HG03469 (cell line): ENCODE measurements at regions not wholly inside any gene's neighbourhood (a gene's known extent, or its start where the extent isn't known, plus 50 kb on each side); places are given as distances from the start of the nearest gene placed in this dataset.

ENCODE experiments used
- ATAC-seq: cut with Tn5 transposase; IDR thresholded peaks from one replicate; pipeline ENCODE4 v1.9.1; 2021; ENCODE audit warnings: mild to moderate bottlenecking, moderate library complexity, moderate number of reproducible peaks; ENCODE audit not compliant: unreplicated experiment

DNA sequence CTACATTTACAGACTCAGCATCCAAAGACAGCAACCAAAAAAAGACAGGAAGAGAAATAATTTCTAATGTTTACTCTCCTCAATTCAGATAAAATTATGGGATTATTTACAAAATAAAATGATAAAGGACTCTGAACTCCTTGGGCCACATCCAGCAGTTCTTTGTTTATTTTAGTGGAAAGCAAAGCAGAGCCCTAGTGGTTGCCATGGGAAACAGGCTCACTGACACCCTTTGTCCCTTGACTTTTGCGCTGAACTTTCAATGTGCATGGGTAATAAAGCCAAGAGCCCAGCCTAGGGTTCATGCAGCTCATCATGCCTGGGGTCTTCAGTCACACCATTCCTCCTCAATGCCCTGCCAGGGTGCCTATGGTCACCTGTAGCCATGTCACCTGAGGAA lies 442.6 kb upstream of the IGFBP3 start:
- no peak for ATAC-seq

- no peak for ATAC-seq
Observed at GRCh38 chr7:46360811-46361210, 439.7 kb upstream of the IGFBP3 start.

- ATAC-seq = no peak
Observed at GRCh38 chr7:46360296-46360695, 439.2 kb upstream of the IGFBP3 start.

DNA sequence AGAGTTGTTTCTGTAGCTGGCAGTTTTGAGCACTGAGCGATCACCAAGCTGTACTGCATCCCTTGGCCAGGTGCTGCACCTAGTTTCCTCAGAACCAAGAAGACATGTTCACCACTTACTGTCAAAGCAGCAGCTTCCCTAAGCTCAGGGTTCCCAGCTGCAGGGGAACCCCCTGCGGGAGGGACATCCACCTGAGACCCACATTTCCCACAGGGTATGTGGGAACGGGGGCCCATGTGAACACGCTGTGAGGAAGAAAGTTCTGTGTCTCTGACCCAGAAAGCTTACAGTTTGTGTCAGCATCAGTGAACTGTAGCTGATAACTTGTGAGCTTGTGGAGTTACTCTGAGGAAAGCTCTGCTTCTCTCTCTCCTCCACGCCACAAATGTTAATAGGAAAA lies 436.8 kb upstream of the IGFBP3 start:
- ATAC-seq = no peak

- no peak for ATAC-seq
Observed at GRCh38 chr7:46357290-46357689, 436.2 kb upstream of the IGFBP3 start.

GRCh38 chr7:46356371-46356770 lies 435.3 kb upstream of the IGFBP3 start:
- ATAC-seq = no peak

GRCh38 chr7:46355331-46355730 lies 434.3 kb upstream of the IGFBP3 start:
- no peak for ATAC-seq

GRCh38 chr7:46352004-46352954 lies 431.2 kb upstream of the IGFBP3 start:
- ATAC-seq = no peak

DNA sequence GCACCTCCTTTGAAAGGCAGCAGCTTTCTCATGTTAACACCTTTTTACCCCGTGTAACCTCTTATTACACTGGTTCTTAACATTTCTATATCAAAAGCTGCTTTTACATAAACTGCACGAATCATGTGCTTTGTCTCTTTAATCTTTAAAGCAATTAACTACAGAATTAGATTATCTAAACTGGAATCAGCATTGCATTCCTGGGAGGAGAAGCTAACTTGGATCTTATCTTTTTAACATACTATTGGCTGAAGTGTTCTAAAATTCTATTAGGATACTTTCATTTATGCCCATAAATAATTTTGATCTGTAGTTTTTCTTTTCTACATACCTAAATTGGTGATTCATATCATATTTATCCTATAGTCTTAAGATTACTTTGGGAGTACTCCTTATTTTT lies 428.4 kb upstream of the IGFBP3 start:
- ATAC-seq = no peak

DNA sequence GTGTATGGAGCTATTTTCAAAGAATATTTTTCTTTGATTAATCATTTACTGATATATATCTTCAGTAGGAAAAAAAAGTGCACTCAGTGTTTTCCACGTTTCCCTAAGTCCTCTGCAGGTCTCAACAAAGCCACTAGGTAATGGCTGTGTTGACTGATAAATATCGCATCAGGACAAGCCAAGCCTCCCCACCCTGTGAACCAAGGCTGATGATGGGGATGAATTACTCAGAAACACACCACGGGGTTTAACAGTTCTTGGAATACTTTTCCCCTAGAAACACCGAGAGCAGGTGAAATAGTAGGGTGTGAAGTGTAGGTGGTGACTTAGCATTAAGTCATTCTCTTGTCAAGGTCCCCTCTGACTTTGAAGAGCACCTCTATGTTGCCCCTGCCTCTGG lies 423.5 kb upstream of the IGFBP3 start:
- no peak for ATAC-seq

DNA sequence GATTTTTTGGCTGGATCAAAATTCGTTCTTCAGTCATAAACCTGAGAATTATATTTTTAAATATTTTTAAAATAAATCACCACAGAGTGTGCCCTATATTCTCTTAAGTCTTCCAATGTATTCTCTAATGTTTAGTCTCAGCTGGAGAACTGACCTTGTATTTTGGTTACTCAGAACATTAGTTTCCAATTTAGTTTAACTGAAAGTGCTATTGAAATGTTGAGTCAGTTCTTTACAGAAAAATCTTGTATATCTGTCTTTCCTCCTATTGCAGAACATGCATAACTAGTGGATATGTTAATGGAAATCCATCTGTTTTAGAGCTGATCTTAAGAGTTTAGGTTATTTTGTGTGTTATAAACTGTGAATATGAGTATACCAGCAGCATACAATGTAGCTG lies 422.7 kb upstream of the IGFBP3 start:
- no peak for ATAC-seq

DNA sequence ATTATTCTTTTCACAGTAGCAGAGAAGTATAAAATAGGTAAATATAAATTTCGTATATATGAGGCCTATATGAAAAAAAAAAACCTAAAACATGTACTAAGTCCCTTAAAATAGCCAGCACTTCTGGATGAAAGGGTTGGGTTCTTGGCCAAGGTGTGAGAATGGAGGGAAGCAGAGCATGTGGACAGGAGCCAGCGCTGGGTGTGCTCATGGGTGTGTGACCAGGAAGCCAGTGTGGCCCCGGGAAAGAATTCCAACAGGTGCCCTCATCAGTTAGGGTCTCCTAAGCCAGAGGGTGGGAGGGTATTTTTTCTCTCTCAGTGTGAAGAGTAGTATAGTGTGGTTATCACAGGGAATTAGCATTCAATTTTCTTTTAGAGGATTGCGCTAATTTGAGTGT lies 401.9 kb upstream of the IGFBP3 start:
- no peak for ATAC-seq

- no peak for ATAC-seq
Observed at GRCh38 chr7:46321556-46322205, 400.6 kb upstream of the IGFBP3 start.

DNA sequence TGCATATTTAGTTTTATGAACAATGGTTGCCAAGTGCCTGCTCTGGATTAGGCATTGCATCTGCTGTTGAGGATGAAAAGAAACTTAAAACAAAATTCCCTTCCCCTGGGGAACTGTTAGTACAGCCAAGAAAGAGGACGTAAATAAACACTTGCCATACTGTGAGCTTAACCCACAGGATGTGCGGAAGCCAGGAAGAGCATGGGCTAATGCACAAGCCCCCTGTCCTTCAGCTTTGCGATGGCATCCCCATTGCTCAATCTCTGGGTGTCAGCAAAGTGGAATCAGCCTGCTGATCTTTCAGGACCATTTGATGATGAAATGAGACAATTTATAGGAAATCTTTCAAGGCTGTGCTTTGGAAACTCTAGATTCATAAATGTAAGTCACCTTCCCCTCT lies 399.9 kb upstream of the IGFBP3 start:
- no peak for ATAC-seq

DNA sequence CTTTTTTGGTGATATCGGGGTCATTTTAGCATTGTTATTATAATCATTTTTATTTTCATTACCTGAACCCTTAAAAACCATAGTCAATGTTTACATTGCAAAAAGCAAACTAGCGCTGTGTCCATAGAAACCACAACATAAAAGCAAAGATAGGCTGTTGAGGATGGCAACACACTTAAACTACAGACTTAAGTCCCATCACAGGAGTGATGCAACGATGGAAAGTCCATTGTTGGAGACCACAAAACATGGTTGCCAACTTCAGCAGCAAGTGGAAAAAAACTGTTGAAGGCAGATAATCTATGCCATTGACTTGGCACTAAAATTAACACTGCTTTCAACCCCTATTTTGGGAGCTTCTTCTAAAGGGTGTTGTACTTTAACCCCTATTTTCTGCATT lies 398.8 kb upstream of the IGFBP3 start:
- ATAC-seq = no peak

- ATAC-seq = no peak
Observed at GRCh38 chr7:46318276-46318675, 397.2 kb upstream of the IGFBP3 start.

GRCh38 chr7:46317256-46317655 lies 396.2 kb upstream of the IGFBP3 start:
- ATAC-seq = no peak

- no peak for ATAC-seq
Observed at GRCh38 chr7:46315891-46316290, 394.8 kb upstream of the IGFBP3 start.

- no peak for ATAC-seq
Observed at GRCh38 chr7:46301677-46302076, 380.6 kb upstream of the IGFBP3 start.

DNA sequence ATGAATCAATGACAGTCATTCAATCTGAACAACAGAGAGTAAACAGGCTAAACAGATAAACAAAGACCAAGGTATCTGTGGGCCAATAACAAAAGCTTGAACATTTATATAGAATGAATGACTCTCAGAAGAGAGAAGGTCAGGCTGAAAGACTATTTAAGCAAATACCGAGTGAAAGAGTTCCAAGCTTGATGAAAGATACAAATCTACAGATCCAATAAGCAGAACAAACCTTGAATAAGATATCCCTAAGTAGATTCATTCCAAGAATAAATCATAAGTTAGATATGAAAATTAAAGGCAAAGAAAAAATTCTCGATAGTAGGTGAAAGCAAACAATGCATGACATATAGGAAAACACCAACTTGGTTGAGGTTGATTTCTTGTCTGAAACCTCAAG lies 376.4 kb upstream of the IGFBP3 start:
- no peak for ATAC-seq

DNA sequence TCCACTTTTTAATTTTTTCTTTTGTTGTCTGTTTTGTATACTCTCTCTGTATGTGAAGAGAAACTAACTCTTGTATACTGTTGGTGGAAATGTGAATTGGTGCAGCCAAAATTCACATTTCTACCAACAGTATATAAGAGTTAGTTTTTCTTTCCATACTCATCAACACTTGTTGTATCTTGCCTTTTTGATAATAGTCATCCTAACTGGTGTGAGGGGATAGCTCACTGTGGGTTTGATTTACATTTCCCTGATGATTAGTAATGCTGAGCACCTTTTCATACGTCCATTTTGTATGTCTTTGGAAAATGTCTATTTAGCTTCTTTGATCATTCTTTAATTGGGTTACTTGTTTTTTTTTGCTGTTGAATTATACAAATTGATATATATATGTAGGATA lies 375.5 kb upstream of the IGFBP3 start:
- ATAC-seq = no peak

DNA sequence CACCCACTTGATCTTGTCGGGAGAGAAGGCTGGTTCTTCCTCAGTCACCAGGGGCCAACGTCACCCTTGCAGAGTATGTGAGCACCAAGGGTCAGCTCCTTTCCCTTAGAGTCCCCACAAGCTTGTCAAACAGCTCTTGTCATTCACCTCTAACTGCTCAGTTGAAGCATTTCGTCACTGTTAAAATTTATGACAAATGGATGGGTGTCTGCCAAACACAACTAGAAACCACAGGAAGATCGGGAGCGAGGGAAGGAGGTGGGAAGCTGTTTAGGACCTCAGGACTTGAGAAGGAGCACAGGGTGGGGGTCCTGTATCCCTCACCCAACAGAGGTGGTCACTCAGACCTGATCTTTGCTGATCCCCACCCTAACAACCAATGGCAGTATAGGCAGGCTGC lies 373.3 kb upstream of the IGFBP3 start:
- ATAC-seq = no peak
